IMR-90 (cell line): ENCODE measurements at regions not wholly inside any gene's neighbourhood (a gene's known extent, or its start where the extent isn't known, plus 50 kb on each side); places are given as distances from the start of the nearest gene placed in this dataset.

Experiments used
- ATAC-seq: fragments of 200-7000 bp; cut with Tn5 transposase; 2 replicates; pipeline ENCODE4 v1.9.1; 2020; ENCODE audit warnings: low read depth, mild to moderate bottlenecking, moderate library complexity
- BruUV-seq: library from RNA; stranded (reverse); fragments of 400-500 nt; replicated peaks from 2 replicates; lab custom pipeline; 2021; lab: Mats Ljungman, UMichigan
- CTCF ChIA-PET: fragments of 300-600 bp; formaldehyde crosslinking; extraction: SDS; loops from one replicate; lab custom pipeline; 2021; ENCODE audit warnings: antibody characterized with exemption; lab: Yijun Ruan, JAX
- POLR2A ChIA-PET: fragments of 300-600 bp; sonication (Branson Sonifier 250); formaldehyde crosslinking; loops from one replicate; lab custom pipeline; 2022; ENCODE audit warnings: antibody characterized with exemption; ENCODE audit not compliant: unreplicated experiment; lab: Charles Lee
- DNase-seq: peaks from one replicate; pipeline ENCODE4 v3.0.0; 2013
- H2AFZ ChIP-seq: replicated peaks from 2 replicates; pipeline ENCODE3; 2013; ENCODE audit warnings: low read length, mild to moderate bottlenecking; ENCODE audit not compliant: poor library complexity
- H2AK5ac ChIP-seq: 2 replicates; pipeline ENCODE4 v1.6.1; 2013; ENCODE audit warnings: low read depth, low read length, inconsistent platforms
- H2AK9ac ChIP-seq: replicated peaks from 2 replicates; pipeline ENCODE3; 2013; ENCODE audit warnings: mild to moderate bottlenecking, low read depth, low read length, moderate library complexity; ENCODE audit not compliant: poor library complexity
- H2BK120ac ChIP-seq: 2 replicates; pipeline ENCODE4 v1.6.1; 2013; ENCODE audit warnings: low read depth, low read length, inconsistent platforms
- H2BK15ac ChIP-seq: 3 replicates; pipeline ENCODE4 v1.6.1; 2013; ENCODE audit warnings: low read depth, low read length, inconsistent platforms
- H2BK20ac ChIP-seq: 2 replicates; pipeline ENCODE4 v1.6.1; 2013; ENCODE audit warnings: low read depth, mild to moderate bottlenecking, inconsistent platforms, low read length, moderate library complexity
- H2BK5ac ChIP-seq: 2 replicates; pipeline ENCODE4 v1.6.1; 2013; ENCODE audit warnings: mild to moderate bottlenecking, low read depth, low read length, inconsistent platforms; ENCODE audit not compliant: poor library complexity, severe bottlenecking
- H3K14ac ChIP-seq: replicated peaks from 2 replicates; pipeline ENCODE4 v1.6.1; 2013; ENCODE audit warnings: low read depth, low read length, inconsistent platforms
- H3K18ac ChIP-seq: 2 replicates; pipeline ENCODE4 v1.6.1; 2013; ENCODE audit warnings: low read depth, low read length, control low read depth
- H3K23ac ChIP-seq: 2 replicates; pipeline ENCODE4 v1.6.1; 2013; ENCODE audit warnings: low read depth, low read length, inconsistent platforms
- H3K27ac ChIP-seq: 2 replicates; pipeline ENCODE4 v1.5.1; 2013; ENCODE audit warnings: mild to moderate bottlenecking, control low read depth, low read length; ENCODE audit not compliant: insufficient read depth
- H3K27me3 ChIP-seq: 2 replicates; pipeline ENCODE4 v1.6.1; 2013; ENCODE audit warnings: low read length; ENCODE audit not compliant: control insufficient read depth, insufficient read depth
- H3K36me3 ChIP-seq: 2 replicates; pipeline ENCODE4 v1.6.1; 2013; ENCODE audit warnings: low read length, mixed read lengths; ENCODE audit not compliant: control insufficient read depth, insufficient read depth
- H3K4ac ChIP-seq: 2 replicates; pipeline ENCODE4 v1.6.1; 2013; ENCODE audit warnings: low read depth, low read length, inconsistent platforms
- H3K4me1 ChIP-seq: 2 replicates; pipeline ENCODE4 v1.6.1; 2013; ENCODE audit warnings: low read length, mixed read lengths; ENCODE audit not compliant: control insufficient read depth, insufficient read depth
- H3K4me2 ChIP-seq: 2 replicates; pipeline ENCODE4 v1.6.1; 2013; ENCODE audit warnings: low read depth, mild to moderate bottlenecking, control low read depth, low read length, moderate library complexity
- H3K4me3 ChIP-seq: 2 replicates; pipeline ENCODE4 v1.5.1; 2013; ENCODE audit warnings: low read depth, mild to moderate bottlenecking, control low read depth, low read length, moderate library complexity; ENCODE audit not compliant: insufficient read depth
- H3K56ac ChIP-seq: 2 replicates; pipeline ENCODE4 v1.6.1; 2013; ENCODE audit warnings: low read length, inconsistent platforms; ENCODE audit not compliant: insufficient read depth; ENCODE audit errors: extremely low read depth
- H3K79me1 ChIP-seq, 2 experiments: 2 replicates each; pipeline ENCODE4 v1.6.1; 2013; ENCODE audit warnings: low read length in 2 of 2, inconsistent platforms in 1 of 2, low read depth in 1 of 2
- H3K9ac ChIP-seq: 2 replicates; pipeline ENCODE4 v1.6.1; 2013; ENCODE audit warnings: low read depth, low read length, control low read depth
- H3K9me1 ChIP-seq: 2 replicates; pipeline ENCODE4 v1.6.1; 2013; ENCODE audit warnings: low read length, inconsistent platforms; ENCODE audit not compliant: insufficient read depth
- H3K9me3 ChIP-seq: 2 replicates; pipeline ENCODE4 v1.6.1; 2013; ENCODE audit warnings: low read length; ENCODE audit not compliant: control insufficient read depth, insufficient read depth
- H4K20me1 ChIP-seq: 2 replicates; pipeline ENCODE4 v1.6.1; 2013; ENCODE audit warnings: low read length, inconsistent platforms; ENCODE audit not compliant: insufficient read depth
- H4K5ac ChIP-seq: 2 replicates; pipeline ENCODE4 v1.6.1; 2013; ENCODE audit warnings: mild to moderate bottlenecking, low read depth, low read length, control low read depth
- H4K8ac ChIP-seq, 2 experiments: 2 replicates each; pipeline ENCODE4 v1.6.1; 2013; ENCODE audit warnings: low read depth in 2 of 2, low read length in 2 of 2, control low read depth in 1 of 2, inconsistent platforms in 1 of 2
- H4K91ac ChIP-seq: 2 replicates; pipeline ENCODE4 v1.6.1; 2013; ENCODE audit warnings: low read depth, low read length, inconsistent platforms; ENCODE audit not compliant: insufficient read depth
- BHLHE40 ChIP-seq: fragments of 150-350 bp; IDR thresholded peaks from 2 replicates; pipeline ENCODE4 v1.6.1; 2016; ENCODE audit warnings: mild to moderate bottlenecking, low read depth, low read length
- NFE2L2 ChIP-seq: fragments of 150-350 bp; IDR thresholded peaks from 2 replicates; pipeline ENCODE4 v1.6.1; 2016; ENCODE audit warnings: low read depth, mild to moderate bottlenecking, low read length
- RCOR1 ChIP-seq: IDR thresholded peaks from 2 replicates; pipeline ENCODE4 v1.6.1; 2012; ENCODE audit warnings: mild to moderate bottlenecking, low read length, improper control_type of control experiment; ENCODE audit not compliant: insufficient replicate concordance
- WGBS, 2 experiments: methylation state at CpG; one replicate each; pipeline versions ENCODE4 v1.1.5 to v1.1.7; 2013; ENCODE audit warnings: missing lambda C conversion rate in 2 of 2; ENCODE audit not compliant: insufficient read length in 1 of 2; ENCODE audit errors: extremely low coverage in 2 of 2; 5-methylcytosine and 5-hydroxymethylcytosine counted together
- dilution Hi-C: fragments of 300-500 bp; cut with HindIII; formaldehyde crosslinking; loops from one replicate; pipeline ENCODE4 v1.14.3; 2018; ENCODE audit warnings: low sequenced_read_pairs; ENCODE audit not compliant: unreplicated experiment
- in situ Hi-C: fragments of 300-500 bp; cut with MboI; formaldehyde crosslinking; loops from 3 replicates; pipeline ENCODE4 v1.14.3; 2019; ENCODE audit warnings: low sequenced_read_pairs, inconsistent platforms, mixed read lengths
- intact Hi-C: fragments of 100-400 bp; cut with micrococcal nuclease; formaldehyde crosslinking; loops from 2 replicates; pipeline ENCODE4 v1.10.0; 2022

DNA sequence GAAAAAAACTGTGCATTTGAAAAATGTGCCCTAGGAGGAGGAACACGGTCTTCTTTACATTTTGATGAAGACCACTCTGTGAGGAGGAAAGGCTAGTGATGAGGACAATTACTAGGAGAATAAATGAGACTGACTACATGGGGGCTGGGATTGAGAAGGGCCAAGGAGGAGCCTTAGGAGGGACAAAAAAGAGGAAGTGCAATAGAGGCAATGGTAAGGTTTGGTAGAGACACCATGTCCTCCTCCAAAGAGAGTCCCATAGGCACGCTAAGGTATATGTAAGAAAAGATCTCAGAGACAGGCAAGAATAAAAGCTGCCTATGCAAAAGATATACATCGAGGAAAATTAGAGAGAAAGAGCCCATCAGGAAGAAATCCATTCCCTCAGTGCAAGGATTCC, 336.5 kb upstream of the SFRP2 start:
- DNase-seq: no peak
- 56% methylated on average over 1 of the region's 3 CpGs; no CpG with 5 or more reads in 1 of the 2 experiments for WGBS, 2 experiments
- no peaks in the 10 kb centered on the region for H4K20me1 ChIP-seq
- TF ChIP-seq RCOR1: no peak
- no peak for TF ChIP-seq BHLHE40
- TF ChIP-seq NFE2L2: no peak
- in situ Hi-C loops (no loop called here), intact Hi-C loops (no loop called here), dilution Hi-C loops (no loop called here)
- no peak overlapping the region for H2BK15ac ChIP-seq
- H3K9me1 ChIP-seq: no peaks in the 10 kb centered on the region
- no peak overlapping the region for H3K9ac ChIP-seq
- no peak overlapping the region for H3K27ac ChIP-seq
- POLR2A ChIA-PET: no interaction called here
- H2BK5ac ChIP-seq: no peak overlapping the region
- no peak overlapping the region for H2BK120ac ChIP-seq
- no peak overlapping the region for H3K4me3 ChIP-seq
- H3K79me1 ChIP-seq: no peaks in the 10 kb centered on the region
- H3K27me3 ChIP-seq: no peaks in the 10 kb centered on the region
- H3K36me3 ChIP-seq: no peaks in the 10 kb centered on the region
- no peak overlapping the region for H2AFZ ChIP-seq
- H3K18ac ChIP-seq: no peak overlapping the region
- no peak overlapping the region for H4K5ac ChIP-seq
- H3K4me1 ChIP-seq: no peaks in the 10 kb centered on the region
- H3K9me3 ChIP-seq: peaks cover 10% of the 10 kb centered on the region
- no peak for ATAC-seq
- BruUV-seq: no TSS peak
- no peak overlapping the region for H3K4ac ChIP-seq
- no peak overlapping the region for H3K4me2 ChIP-seq
- no peak overlapping the region for H2AK5ac ChIP-seq
- no peak overlapping the region for H3K14ac ChIP-seq
- no peak overlapping the region for H4K91ac ChIP-seq
- CTCF ChIA-PET: no interaction called here
- no peak overlapping the region for H3K56ac ChIP-seq
- no peak overlapping the region for H3K23ac ChIP-seq
- H2AK9ac ChIP-seq: no peak overlapping the region
- H4K8ac ChIP-seq: no peak overlapping the region
- no peak overlapping the region for H2BK20ac ChIP-seq
